GM21528 (cell line): ENCODE measurements at regions not wholly inside any gene's neighbourhood (a gene's known extent, or its start where the extent isn't known, plus 50 kb on each side); places are given as distances from the start of the nearest gene placed in this dataset.
"Not testable (repeated sequence)": the region's sequence is repeated elsewhere in the genome, so short reads cannot be mapped to it uniquely, and the experiment has no call there.

Experiments
- ATAC-seq: cut with Tn5 transposase; IDR thresholded peaks from one replicate; pipeline ENCODE4 v1.9.1; 2021; ENCODE audit warnings: mild to moderate bottlenecking, moderate library complexity; ENCODE audit not compliant: unreplicated experiment, low FRiP score

DNA sequence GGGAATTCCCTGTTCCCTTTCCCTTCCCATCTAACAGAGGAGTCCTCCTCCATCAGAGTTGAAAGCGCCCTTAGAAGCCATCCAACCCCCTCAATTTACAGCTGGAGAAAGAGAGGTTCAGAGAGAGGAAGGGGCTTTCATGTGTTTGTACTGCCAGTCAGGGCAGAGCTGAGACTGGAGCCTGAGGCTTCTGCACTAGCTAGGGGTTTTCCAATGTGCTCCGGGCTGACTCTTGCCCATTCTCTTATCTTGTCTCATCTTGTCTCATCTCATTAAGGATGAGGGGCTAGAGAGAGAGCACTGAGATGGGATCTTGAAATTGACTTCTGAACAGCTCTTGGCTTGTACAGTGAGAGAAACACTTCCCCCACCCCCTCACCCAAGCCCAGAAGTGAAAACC is 67.4 kb upstream of the SHB start:
- ATAC-seq = no peak

DNA sequence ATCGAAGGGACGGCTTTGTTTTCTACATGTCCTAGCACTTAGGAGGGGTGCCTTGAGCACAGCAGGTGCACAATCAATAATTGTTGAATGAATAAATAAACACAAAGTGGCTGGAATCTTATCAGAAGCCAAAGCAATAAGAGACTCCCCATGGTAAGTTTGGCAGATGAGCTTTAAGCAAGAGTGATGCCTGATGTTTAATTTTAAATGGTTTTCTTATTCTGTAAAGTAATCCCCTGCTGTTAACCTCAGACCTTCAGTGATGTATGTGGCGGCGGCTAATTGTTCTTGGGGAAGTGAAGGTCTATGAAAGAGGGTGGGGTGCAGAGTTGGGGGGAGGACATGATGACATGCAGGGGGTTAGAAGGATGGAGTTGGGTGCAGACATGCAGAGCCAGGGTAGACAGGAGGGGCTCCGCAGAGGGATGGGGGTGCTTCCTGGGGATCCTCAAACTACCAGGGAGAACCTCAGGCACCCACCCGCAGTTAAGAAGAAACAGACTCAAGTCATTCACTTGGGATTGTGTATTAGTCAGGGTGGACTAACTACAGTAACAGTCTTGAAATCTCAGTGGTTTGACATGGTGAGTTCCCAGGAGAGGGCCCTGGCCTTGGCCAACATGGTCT is 65.7 kb upstream of the SHB start:
- no peak for ATAC-seq

DNA sequence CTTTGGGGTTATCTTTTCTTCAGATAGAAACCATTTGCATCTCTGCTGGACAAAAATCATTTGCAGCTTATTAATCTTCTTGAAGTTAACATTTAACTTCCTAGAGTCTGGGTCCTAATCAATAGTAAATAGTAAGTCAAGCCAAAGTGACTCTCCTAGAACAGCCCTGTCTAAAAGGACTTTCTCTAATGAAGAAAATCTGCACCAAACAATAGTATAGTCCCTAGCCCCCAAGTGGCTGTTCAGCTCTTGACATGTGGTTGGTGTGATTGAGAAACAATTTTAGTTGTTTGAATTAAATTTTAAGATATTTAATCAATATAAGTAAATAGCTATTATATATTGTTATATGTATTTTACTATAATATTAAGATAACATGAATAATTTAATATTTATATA is 64.6 kb upstream of the SHB start:
- no peak for ATAC-seq

DNA sequence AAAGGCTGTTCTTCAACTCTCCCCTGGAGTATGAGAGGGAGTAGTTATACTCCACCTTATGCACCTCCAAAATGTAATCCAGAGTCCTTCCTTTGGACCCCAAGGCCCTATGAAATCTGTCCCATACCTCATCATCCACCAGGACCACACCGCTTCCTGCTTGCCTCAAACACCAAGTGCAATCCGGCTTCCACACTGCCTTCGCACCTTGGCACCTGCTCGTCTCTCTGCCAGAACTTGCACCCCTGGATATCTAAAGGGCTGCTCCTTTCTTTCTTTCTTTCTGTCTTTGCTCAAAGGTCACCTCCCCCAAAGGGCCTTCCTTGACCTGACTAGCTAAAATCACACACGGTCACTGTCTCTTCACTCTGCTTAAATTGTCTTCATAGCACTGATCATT is 63.9 kb upstream of the SHB start:
- ATAC-seq = no peak

DNA sequence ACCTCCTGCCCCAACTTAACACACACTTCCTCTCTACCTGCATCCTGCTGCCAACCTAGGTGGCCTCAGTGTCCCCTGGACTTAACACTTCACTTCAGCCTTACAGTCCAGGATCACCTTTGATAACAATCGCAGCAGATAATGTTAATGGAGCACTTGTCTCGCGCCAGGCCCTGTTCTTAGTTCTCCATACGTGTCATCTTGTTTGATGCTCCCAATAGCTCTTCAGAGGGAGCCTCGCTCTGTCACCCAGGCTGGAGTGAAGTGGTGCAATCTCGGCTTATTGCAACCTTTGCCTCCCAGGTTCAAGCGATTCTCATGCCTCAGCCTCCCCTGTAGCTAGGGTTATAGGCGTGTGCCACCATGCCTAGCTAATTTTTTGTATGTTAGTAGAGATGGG is 62.7 kb upstream of the SHB start:
- no peak for ATAC-seq

DNA sequence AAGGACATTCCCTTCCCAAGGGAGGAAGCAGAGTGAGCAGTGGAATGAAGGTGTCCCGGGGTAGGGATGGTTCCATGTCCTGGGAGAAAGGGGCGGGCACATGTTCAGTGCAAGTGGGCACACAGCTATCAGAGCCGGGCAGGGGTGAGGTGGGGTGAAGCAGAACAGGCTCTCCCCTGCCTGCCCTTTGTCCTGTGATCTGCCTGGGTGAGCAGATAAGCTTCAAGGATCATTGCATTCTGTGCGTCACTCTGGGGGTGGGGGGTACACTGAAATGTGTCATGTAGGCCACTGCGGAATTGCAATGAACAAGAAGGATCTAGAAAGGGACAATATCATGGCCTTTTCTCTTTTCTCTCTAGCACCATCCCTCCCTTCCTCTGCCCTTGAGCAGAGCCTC is 61.7 kb upstream of the SHB start:
- ATAC-seq = no peak

DNA sequence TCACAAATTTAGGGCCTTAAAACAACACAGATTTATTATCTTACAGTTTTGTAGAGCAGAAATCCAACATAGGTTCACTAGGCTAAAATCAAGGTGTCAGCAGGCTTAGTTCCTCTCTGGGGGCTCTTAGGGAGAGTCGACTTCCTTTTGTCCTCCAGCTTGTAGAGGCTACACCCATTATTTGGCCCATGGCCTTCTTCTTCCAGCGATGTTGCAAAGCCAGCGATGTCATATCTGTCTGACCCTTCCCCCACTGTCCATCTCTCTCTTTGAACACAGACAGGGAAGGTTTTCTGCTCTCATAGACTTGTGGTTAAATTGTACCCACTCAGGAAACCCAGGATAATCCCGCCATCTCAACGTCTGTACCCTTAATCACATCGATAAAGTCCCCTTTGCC is 60.3 kb upstream of the SHB start:
- no peak for ATAC-seq

DNA sequence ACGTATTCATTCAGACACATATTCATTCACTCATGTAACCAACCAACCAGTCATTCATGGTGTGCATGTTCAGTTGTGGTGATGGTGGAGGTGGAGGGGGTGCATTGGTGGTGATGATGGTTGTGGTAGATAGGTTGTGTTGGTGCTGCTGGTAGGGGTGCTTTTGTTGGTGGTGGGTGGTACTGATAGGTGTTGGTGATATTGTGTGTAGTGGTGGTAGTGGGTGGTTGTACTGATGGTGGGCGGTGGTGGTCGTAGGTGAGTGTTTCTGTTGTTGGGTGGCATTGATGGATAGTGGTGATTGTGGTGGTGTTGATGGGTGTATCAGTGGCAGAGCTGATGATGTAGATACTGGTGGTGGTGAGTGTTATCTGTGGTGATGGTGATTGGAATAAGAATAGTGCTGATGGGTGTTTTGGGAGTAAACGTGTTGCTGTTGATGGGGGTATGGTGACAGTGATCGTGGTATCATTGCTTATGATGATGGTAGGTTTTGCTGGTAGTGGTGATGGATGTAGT is 59.8 kb upstream of the SHB start:
- ATAC-seq = no peak

DNA sequence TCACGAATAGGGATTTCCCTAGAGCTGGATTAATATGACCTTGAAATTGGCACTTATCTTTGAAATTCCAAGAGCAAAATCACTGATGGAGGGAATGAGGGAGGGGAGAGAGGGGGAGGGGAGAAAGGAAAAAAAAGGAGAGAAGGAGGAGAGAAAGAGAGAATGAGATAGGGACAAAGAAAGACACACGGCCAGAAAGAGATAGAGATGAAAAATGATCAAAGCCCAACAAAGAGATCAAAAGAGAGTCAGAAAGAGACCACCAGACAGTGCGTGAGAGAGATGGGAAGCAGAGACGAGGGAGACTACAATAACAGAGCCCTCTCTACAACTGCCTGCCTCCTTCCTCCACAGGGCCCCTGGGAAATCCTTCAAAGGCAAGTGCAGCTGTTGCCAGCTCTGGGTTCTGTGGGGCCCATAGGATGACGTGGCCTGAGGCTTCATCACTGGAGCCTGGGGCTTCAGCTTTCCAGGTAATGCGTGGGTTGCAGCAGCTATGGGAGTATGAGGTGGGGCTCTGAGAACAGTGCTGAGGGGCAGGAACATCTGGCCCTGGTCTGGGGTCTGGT is 58.3 kb upstream of the SHB start:
- no peak for ATAC-seq

DNA sequence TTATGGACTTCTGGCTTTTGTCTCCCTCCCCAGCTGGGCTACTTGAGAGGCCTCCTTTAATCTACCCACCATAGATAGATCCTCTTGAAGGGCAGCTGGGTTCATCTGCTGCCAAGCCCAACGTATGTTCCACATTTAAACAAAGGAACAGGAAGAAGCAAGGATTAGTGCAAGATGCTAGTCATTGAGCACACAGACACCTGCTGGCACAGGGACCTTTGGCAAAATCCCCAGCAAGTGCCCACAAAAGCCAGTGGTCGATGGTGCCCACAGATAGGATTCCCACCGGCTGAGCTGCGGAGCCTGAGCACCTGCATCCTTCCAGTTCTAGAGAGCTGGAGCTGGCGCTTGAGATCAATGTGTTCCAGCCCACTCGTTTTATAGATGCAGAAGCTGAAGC is 57.7 kb upstream of the SHB start:
- no peak for ATAC-seq

DNA sequence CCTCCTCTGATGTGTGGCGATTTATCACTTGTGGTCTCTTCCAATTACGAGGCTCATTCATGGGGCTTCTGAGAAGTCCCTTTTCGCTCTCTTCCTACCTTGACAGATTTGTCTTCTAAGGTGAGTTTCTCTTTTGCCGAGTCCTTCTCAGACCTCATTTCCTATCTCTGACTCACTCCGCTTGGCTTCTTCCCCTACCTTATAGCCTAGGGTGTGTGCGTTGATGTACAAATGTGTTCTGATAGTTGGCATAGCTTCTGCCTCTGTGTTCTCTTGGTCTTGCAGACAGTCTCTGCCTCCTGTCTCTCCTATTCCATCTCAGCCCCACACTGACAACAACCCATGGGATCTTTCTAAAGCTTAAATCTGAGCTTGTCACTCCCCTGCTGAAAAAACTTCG is 56.9 kb upstream of the SHB start:
- ATAC-seq = no peak

DNA sequence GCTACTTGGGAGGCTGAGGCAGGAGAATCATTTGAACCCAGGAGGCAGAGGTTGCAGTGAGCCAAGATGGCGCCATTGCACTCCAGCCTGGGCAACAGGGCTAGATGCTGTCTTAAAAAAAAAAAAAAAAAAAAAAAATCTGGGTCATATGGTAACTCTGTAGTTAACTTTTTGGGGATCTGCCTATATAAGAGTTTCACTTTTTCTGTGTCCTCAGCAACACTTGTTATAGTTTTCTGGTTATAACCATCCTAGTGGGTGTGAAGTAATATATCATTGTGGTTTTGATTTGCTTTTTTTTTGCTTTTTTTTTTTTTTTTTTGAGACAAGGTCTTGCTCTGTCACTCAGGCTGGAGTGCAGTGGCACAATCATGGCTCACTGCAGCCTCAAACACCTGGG is 54.3 kb upstream of the SHB start:
- ATAC-seq = not testable (repeated sequence)

DNA sequence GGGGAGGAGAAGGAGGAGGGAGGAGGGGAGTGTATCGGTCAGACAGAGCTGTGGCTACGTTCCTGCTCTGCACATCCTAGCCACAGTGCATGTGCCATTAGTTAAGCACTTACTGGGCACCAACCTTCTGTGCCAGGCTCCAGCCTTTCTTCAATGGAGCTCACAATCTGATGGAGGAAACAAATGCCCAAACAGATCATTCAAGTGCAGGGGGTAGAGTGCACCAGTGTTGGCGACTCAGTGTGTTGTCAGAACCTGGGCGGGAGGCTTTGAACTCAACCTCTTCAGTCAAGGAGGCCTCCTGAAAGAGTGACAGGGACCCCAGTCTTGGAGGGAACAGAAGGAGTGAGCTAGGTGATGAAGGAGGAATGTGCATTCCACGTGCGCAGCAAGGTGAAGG is 51.9 kb upstream of the SHB start:
- no peak for ATAC-seq

DNA sequence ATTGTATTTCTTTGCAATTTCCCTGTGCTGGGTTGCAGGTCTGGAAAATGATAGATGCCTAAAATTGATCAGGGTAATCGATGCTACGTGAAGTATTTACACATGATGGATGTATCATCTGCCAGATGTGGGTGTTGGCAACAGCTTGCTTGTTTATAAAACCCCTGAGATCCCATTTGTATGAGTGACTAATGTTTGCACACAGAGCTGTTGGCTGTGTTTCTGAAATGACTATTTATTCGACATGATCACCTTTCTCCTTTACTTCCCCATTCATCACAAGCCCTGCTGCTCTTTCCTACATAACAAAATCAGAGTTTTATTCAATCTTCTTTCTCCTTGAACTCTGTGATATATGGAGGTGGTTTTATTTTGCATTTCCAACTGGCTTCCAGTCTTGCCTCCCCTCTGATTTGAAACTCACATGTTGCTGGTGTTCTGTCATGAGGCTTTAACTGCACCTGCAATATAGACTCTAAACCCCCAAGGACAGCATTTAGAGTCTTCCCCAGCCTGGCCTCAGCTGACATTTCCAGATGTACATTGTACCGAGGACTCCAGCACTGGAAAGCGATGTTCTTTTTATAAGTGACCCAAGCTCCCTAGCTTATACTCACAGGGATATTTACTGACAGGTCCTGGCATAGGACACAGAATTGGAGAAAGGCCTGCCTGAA is 50.7 kb upstream of the SHB start:
- no peak for ATAC-seq

DNA sequence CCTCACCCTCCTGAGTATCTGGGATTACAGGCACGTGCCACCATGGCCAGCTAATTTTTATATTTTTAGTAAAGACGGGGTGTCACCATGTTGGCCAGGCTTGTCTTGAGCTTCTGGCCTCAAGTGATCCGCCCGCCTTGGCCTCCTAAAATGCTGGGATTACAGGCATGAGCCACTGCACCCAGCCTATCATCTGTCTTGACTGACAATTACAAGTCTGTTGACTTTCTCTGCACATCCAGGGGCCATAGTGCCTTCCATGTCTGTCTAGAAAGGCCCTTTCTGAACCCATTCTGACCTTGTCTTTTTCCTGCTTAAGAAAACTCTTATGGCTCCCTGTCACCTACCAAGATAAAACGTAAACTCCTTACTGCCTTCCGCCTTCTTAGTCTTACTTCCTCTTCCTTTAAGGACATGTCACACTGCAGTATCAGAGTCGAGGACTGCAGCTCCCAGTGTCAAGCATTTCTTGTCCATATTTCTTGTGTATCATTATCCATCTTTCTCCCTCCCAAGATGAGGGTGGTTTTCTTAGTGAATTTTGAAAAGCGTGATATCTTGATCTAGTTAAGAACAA is 49.9 kb upstream of the SHB start:
- ATAC-seq = no peak
